ENCODE measurements at regions not wholly inside any gene's neighbourhood (a gene's known extent, or its start where the extent isn't known, plus 50 kb on each side); places are given as distances from the start of the nearest gene placed in this dataset.

GRCh38 chr13:58858870-58859371 is 1227.4 kb downstream of the PCDH17 start:
- Histone ChIP-seq H3K9me3 (peaks cover 0 to 5% (median 0%) of the 10 kb centered on the region in 4 donors), H3K27ac (replicated peaks in 1 of 4) (no peak overlapping the region), H3K27me3 (no peaks in the 10 kb centered on the region), H3K36me3 (no peaks in the 10 kb centered on the region), H3K4me3 (no peak overlapping the region), H3K4me1 (no peaks in the 10 kb centered on the region)
- DNase-seq (ENCODE audit: extremely low spot score) = no peak
- WGBS = 100% methylated on average over 22 of the region's 37 CpGs
- TF ChIP-seq POLR2AphosphoS5 (IDR thresholded peaks at IDR 0.05) = no peak
- no peak for TF ChIP-seq EP300 (IDR thresholded peaks at IDR 0.05)
- no peak for TF ChIP-seq CTCF (IDR thresholded peaks at IDR 0.05)
- no peak for TF ChIP-seq POLR2A (IDR thresholded peaks at IDR 0.05; ENCODE audit: low read depth)
- intact Hi-C loops (cut with DNase I) = no loop called here

- Histone ChIP-seq H3K4me3 (no peak overlapping the region), H3K9me3 (no peaks in the 10 kb centered on the region), H3K36me3 (no peaks in the 10 kb centered on the region), H3K4me1 (no peaks in the 10 kb centered on the region), H3K27ac (replicated peaks in 1 of 4) (no peak overlapping the region), H3K27me3 (no peaks in the 10 kb centered on the region)
- TF ChIP-seq CTCF (IDR thresholded peaks at IDR 0.05) (no peak), POLR2AphosphoS5 (IDR thresholded peaks at IDR 0.05) (no peak), EP300 (IDR thresholded peaks at IDR 0.05) (no peak), POLR2A (IDR thresholded peaks at IDR 0.05; ENCODE audit: low read depth) (no peak)
- DNase-seq (ENCODE audit: extremely low spot score) = no peak
- intact Hi-C loops (cut with DNase I) = no loop called here
These were observed 1233.7 kb downstream of the PCDH17 start for GRCh38 chr13:58865286-58865685.

GRCh38 chr13:58869566-58869965 is 1238.0 kb downstream of the PCDH17 start:
- Histone ChIP-seq H3K4me1 (no peaks in the 10 kb centered on the region), H3K9me3 (no peaks in the 10 kb centered on the region), H3K27ac (replicated peaks in 1 of 4) (no peak overlapping the region), H3K27me3 (no peaks in the 10 kb centered on the region), H3K36me3 (no peaks in the 10 kb centered on the region), H3K4me3 (no peak overlapping the region)
- intact Hi-C loops (cut with DNase I) = no loop called here
- WGBS = 88% methylated on average over 1 of the region's 1 CpG
- TF ChIP-seq EP300 (IDR thresholded peaks at IDR 0.05) = no peak
- TF ChIP-seq CTCF (IDR thresholded peaks at IDR 0.05) = no peak
- TF ChIP-seq POLR2A (IDR thresholded peaks at IDR 0.05; ENCODE audit: low read depth) = no peak
- TF ChIP-seq POLR2AphosphoS5 (IDR thresholded peaks at IDR 0.05) = no peak
- DNase-seq (ENCODE audit: extremely low spot score) = no peak

- no peak overlapping the region for H3K27ac ChIP-seq (replicated peaks in 1 of 4)
- H3K9me3 ChIP-seq = no peaks in the 10 kb centered on the region
- H3K4me3 ChIP-seq = no peak overlapping the region
- DNase-seq (ENCODE audit: extremely low spot score) = no peak
- H3K4me1 ChIP-seq = no peaks in the 10 kb centered on the region
- intact Hi-C loops (cut with DNase I) = no loop called here
- no peaks in the 10 kb centered on the region for H3K27me3 ChIP-seq
- TF ChIP-seq POLR2AphosphoS5 (IDR thresholded peaks at IDR 0.05) = no peak
- no peak for TF ChIP-seq CTCF (IDR thresholded peaks at IDR 0.05)
- no peak for TF ChIP-seq EP300 (IDR thresholded peaks at IDR 0.05)
- TF ChIP-seq POLR2A (IDR thresholded peaks at IDR 0.05; ENCODE audit: low read depth) = no peak
- H3K36me3 ChIP-seq = no peaks in the 10 kb centered on the region
- 78% methylated on average over 1 of the region's 1 CpG for WGBS
These were observed 1244.9 kb downstream of the PCDH17 start for GRCh38 chr13:58876473-58876872.

- Histone ChIP-seq H3K27me3 (no peaks in the 10 kb centered on the region), H3K4me3 (no peak overlapping the region), H3K9me3 (no peaks in the 10 kb centered on the region), H3K36me3 (no peaks in the 10 kb centered on the region), H3K27ac (replicated peaks in 1 of 4) (no peak overlapping the region), H3K4me1 (no peaks in the 10 kb centered on the region)
- DNase-seq (ENCODE audit: extremely low spot score) = no peak
- intact Hi-C loops (cut with DNase I) = no loop called here
- TF ChIP-seq EP300 (IDR thresholded peaks at IDR 0.05) (no peak), CTCF (IDR thresholded peaks at IDR 0.05) (no peak), POLR2A (IDR thresholded peaks at IDR 0.05; ENCODE audit: low read depth) (no peak), POLR2AphosphoS5 (IDR thresholded peaks at IDR 0.05) (no peak)
These were observed 1247.6 kb downstream of the PCDH17 start for GRCh38 chr13:58879114-58879513.
